HEK293T (cell line): ENCODE measurements at regions not wholly inside any gene's neighbourhood (a gene's known extent, or its start where the extent isn't known, plus 50 kb on each side); places are given as distances from the start of the nearest gene placed in this dataset.

ENCODE experiments used
- ARNT ChIP-seq: fragments of 450-650 bp; IDR thresholded peaks from 2 replicates; pipeline ENCODE4 v1.6.1; 2017; ENCODE audit warnings: mild to moderate bottlenecking
- BHLHE40 ChIP-seq: fragments of 450-650 bp; IDR thresholded peaks from 2 replicates; pipeline ENCODE4 v1.6.1; 2016; ENCODE audit warnings: mild to moderate bottlenecking, moderate library complexity, borderline replicate concordance
- CTBP1 ChIP-seq: fragments of 450-650 bp; IDR thresholded peaks from 2 replicates; pipeline ENCODE4 v1.6.1; 2016; ENCODE audit warnings: borderline replicate concordance
- ELF4 ChIP-seq: fragments of 450-650 bp; IDR thresholded peaks from 2 replicates; pipeline ENCODE4 v1.6.1; 2017; ENCODE audit warnings: antibody characterized with exemption
- FOXA1 ChIP-seq: fragments of 450-650 bp; IDR thresholded peaks from 2 replicates; pipeline ENCODE4 v1.6.1; 2016; ENCODE audit warnings: mild to moderate bottlenecking
- LEF1 ChIP-seq: fragments of 450-650 bp; IDR thresholded peaks from 2 replicates; pipeline ENCODE4 v1.6.1; 2017; ENCODE audit warnings: mild to moderate bottlenecking, borderline replicate concordance
- NFRKB ChIP-seq: fragments of 450-650 bp; IDR thresholded peaks from 2 replicates; pipeline ENCODE4 v1.6.1; 2016; ENCODE audit warnings: mild to moderate bottlenecking, moderate library complexity
- PKNOX1 ChIP-seq: fragments of 450-650 bp; IDR thresholded peaks from 2 replicates; pipeline ENCODE4 v1.6.1; 2016
- TARDBP ChIP-seq: fragments of 450-650 bp; IDR thresholded peaks from 2 replicates; pipeline ENCODE4 v1.6.1; 2016
- ZNF384 ChIP-seq: fragments of 450-650 bp; IDR thresholded peaks from 2 replicates; pipeline ENCODE4 v1.6.1; 2016

DNA sequence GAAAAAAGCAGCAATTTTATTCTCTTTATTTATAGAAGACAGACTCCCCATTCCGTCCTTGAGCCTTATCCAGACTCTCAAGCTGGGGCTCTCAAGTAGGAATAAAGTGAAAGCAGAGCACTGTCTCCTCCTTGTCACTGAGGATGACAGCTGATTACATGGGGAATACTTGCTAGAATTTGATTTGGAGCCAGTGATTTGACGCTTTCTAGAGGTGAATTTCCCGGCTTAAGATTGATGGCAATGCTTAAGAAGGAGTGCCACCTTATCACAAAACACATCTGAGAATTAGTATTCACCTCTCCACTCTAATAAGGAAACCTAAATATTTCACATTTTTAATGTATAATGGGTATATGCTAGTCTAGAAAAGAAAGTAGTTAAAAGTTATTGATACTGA lies 135.4 kb upstream of the SLC39A10 start:
- TF ChIP-seq ELF4: no peak
- no peak for TF ChIP-seq CTBP1
- no peak for TF ChIP-seq FOXA1
- no peak for TF ChIP-seq ARNT
- TF ChIP-seq ZNF384: no peak
- no peak for TF ChIP-seq LEF1
- no peak for TF ChIP-seq PKNOX1
- no peak for TF ChIP-seq BHLHE40
- no peak for TF ChIP-seq TARDBP
- no peak for TF ChIP-seq NFRKB
